ENCODE measurements at regions not wholly inside any gene's neighbourhood (a gene's known extent, or its start where the extent isn't known, plus 50 kb on each side); places are given as distances from the start of the nearest gene placed in this dataset.

GRCh38 chr6:33950891-33951889 is 147.4 kb upstream of the MLN start:
- no peak for DNase-seq (ENCODE audit: low read depth in 3 of 3, low spot score in 1 of 3)

GRCh38 chr6:33950472-33950881 is 146.7 kb upstream of the MLN start:
- no peak for DNase-seq (ENCODE audit: low read depth in 3 of 3, low spot score in 1 of 3)

DNA sequence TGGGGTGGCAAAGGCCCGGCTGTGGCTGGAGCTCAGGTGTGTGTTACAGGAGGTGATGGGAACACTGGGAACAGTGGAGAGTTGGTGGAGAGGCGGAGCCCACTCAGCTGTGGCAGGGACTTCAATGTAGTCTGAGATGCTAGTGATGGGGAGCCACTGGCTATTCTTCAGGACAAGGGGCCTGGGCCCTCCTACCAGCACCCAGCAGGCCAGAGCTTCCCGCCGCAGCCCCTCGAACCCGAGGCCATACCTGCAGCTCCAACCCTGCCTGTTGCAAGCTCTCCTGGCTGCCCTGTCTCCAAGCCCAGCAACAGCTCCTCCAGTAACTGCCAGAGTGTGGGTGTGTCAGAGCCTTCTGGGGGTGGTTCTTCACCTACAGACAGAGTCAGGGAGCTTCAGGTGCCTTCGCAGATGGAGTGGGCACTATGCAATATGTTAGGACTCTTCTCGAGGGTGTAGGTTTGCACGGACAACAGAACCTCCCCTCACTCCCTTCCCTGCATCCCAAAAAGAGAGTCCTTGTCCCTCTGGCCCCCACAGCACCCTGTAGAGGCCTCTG is 146.2 kb upstream of the MLN start:
- no peak for DNase-seq (ENCODE audit: low read depth in 3 of 3, low spot score in 1 of 3)

DNA sequence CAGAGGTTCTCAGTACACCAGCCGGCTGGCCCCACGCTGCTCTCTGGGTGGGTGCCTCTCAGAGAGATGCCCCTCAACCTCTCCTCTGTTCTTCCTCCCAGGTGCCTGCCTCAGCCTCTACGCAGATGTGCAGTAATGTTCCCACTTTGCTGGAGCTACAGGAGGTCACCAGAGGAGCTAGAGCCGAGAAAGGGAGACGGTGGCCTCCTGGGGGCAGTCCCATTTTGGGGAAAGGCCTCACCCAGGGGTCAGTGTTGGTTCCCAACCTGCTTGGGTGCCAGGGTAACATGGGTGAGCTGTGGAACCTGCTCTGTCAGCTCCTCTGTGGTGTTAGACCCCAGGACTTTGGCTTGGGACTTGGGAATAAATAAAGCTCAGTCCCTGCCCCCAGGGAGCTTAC is 145.3 kb upstream of the MLN start:
- DNase-seq (ENCODE audit: low read depth in 3 of 3, low spot score in 1 of 3) = no peak

- DNase-seq (ENCODE audit: low read depth in 3 of 3, low spot score in 1 of 3) = no peak
These were observed 144.3 kb upstream of the MLN start for GRCh38 chr6:33947916-33948594.

DNA sequence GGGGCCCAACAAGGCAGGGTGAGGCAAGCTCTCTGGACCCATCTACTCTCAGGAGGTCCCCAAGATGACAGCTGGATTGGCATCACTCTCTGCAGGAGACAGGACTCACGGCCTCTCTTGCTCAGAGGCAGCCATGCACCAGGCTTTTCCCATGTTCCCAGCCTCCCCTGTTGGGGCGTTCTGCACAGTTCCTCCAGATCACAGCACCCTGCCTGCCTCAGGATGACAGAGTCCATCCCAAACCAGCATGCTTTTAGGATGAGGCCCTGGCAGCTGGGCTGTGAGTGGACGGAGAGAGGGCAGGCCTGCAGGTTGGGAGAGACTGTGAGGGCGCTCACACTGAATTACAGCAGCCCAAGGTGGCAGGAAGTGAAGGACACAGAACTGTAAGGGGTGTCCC is 143.2 kb upstream of the MLN start:
- no peak for DNase-seq (ENCODE audit: low read depth in 3 of 3, low spot score in 1 of 3)

GRCh38 chr6:33945931-33946330 is 142.1 kb upstream of the MLN start:
- DNase-seq (ENCODE audit: low read depth in 3 of 3, low spot score in 1 of 3) = no peak

DNA sequence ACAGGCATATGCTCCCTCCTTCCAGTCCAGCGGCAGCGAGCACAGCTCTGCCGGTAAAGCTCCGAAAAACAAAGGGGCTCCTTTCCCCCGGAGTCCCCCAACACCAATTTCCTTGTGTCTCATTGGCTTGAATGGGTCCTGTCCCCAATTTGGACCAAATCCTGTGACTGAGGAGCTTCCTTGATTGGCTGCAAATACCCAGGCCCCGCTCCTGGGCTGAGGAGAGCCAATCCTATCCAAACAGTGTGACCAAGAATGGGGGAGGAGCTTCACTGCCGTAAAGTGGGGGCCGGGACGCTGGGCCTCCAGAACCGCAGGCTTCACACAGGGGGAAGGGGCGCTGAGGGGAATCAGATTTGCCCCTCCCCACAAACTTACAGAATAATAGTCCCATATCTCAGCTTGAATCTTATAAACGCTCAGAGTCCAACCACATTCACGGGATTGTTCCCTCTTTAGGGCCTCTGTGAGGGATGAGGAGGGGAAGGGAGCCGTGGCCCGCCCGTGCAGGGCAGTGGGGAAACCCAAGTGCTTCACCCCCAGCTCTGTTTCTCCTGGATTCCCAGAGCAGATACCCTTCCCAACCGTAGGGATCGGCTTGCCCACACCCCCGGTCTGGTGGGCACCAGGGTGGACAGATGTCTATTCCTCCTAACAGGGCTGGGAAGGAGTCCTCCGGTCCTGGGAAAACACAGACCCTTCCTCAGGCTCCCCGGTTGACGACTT is 141.0 kb upstream of the MLN start:
- no peak for DNase-seq (ENCODE audit: low read depth in 3 of 3, low spot score in 1 of 3)

GRCh38 chr6:33936886-33937285 is 133.1 kb upstream of the MLN start:
- no peak for DNase-seq (ENCODE audit: low read depth in 3 of 3, low spot score in 1 of 3)

GRCh38 chr6:33935439-33936080 is 131.8 kb upstream of the MLN start:
- no peak for DNase-seq (ENCODE audit: low read depth in 3 of 3, low spot score in 1 of 3)

- no peak for DNase-seq (ENCODE audit: low read depth in 3 of 3, low spot score in 1 of 3)
These were observed 131.0 kb upstream of the MLN start for GRCh38 chr6:33934731-33935270.

GRCh38 chr6:33933101-33933500 is 129.3 kb upstream of the MLN start:
- no peak for DNase-seq (ENCODE audit: low read depth in 3 of 3, low spot score in 1 of 3)

- no peak for DNase-seq (ENCODE audit: low read depth in 3 of 3, low spot score in 1 of 3)
These were observed 128.0 kb upstream of the MLN start for GRCh38 chr6:33931799-33932198.

DNA sequence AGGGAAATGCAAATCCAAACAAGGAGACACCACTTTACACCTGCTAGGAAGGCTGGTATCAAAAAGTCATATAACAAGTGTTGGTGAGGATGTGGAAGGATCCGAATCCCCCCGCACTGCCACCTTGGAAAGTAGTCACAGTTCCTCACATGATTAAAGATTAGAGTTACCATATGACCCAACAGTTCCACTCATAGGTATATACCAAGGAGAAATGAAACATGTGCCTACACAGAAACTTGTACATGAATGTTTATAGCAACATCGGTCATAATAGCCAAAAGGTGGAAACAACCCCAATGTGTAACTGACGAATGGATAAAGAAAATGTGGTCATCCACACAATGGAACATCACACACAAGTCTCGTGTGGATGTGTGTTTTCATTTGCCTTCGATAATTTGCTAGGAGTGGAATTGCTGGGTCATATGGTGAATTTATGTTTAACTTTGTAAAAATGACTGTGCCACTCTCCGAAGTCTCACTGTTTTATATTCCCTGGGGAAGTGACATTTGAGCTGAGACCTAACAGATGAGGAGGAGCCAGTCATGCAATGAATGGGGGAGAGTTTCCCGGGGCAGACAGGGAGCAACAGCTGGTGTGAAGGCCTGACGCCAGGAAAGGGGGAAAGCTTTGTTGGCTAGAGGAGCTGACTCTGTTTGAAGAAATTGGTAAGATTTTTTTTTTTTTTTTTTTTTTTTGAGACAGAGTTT is 125.9 kb upstream of the MLN start:
- DNase-seq (ENCODE audit: low read depth in 3 of 3, low spot score in 1 of 3) = no peak

DNA sequence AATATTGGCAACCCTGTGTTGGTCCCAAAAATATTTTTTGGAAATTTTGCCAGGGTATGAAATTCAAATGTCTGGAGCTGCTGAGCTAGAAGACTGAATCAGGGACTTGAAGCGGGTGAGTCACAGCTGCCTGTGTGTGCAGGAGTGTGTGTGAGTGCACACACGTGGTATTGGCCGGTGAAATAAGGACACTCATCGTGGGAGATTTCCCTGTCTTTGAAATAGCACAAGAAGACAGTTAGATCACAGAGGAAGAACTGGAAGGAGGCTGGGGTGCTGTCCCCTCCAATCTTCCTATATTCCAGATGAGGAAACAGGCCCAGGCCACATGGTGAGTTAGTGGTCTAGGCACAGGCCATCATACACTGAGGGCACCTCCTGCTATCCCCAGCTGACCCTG is 123.8 kb upstream of the MLN start:
- DNase-seq (ENCODE audit: low read depth in 3 of 3, low spot score in 1 of 3) = no peak

DNA sequence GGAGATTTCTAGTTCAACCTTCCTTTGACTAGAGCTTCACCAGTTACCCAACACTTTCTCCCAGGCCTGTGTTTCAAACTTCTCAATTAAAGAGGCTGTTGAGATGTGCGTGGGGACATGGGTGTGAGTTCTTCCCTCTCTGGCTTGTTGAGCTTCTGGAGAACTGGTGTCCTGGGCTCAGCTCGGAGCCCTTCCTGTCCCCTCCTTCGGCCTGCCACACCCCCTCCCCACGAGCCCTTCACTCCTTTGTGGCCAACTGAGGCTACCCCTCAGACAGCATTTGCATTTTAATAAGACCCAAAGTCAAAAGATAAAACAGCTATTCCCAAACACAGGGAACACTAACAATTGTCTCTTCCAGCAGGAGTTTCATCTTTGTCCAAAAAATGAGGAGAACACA is 123.3 kb upstream of the MLN start:
- DNase-seq (ENCODE audit: low read depth in 3 of 3, low spot score in 1 of 3) = no peak

- DNase-seq (ENCODE audit: low read depth in 3 of 3, low spot score in 1 of 3) = no peak
These were observed 122.6 kb upstream of the MLN start for GRCh38 chr6:33926451-33926850.

DNA sequence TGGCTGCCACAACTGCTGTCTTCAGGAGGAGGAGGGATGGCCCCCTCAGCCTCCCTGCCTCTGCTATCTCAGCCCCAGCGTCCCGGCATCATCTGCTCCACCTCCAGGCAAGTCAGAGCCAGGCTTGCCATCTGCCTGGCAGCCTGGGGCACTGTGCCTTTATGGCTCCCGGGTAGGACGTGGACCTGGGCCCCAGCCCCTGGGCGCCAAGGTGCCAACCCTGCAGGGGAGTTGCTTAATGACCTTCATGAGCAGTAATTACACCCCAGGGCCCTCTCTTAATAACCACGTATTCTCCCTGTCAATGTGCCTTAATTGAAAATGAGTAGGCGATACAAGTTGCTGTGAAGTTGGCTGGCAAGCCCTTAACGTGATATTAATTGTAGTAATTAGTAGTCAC is 122.1 kb upstream of the MLN start:
- DNase-seq (ENCODE audit: low read depth in 3 of 3, low spot score in 1 of 3) = no peak

DNA sequence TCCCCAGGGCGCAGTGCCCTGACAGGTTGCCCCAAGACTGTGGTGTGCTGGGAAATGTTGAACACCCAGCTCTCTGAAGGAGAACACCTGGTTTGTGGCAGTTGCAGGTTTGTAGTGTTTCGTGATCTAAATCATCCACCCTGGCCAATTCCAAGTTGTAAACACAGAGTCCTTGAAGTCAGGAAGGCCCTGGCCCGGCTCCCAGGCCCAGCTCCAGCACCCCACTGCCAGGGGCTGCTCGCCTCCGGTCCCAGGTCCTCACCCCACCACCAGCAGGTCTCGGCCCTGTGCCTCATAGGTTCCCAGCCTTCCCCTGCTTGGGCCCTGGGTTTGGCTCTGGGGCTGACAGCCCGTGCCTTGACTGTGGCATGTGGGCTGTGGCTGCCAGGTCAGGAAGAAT is 121.4 kb upstream of the MLN start:
- DNase-seq (ENCODE audit: low read depth in 3 of 3, low spot score in 1 of 3) = no peak

DNA sequence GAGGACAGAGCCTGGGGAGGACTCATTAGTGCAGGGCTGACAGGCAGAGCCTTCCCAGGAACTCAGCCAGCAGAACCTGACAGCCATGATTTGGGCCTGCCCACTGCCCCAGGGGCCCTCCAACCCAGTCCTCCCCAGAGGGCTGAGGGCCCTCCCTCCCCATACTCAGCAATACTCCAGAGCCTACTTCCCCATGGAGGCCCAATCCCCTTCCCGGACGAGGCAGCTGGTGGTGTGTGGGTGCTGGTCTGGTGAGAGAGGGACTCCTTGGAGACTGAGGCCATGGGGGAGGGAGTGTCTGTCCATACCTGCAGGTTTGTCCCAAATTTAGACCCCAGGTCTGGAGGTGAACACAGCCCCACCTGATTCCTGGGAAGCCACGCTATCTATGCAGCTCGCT is 120.9 kb upstream of the MLN start:
- DNase-seq (ENCODE audit: low read depth in 3 of 3, low spot score in 1 of 3) = no peak

Data from stimulated activated CD4-positive, alpha-beta T cell treated with anti-CD3 and anti-CD28 coated beads, TNF-alpha, amount 100 ng/mL, for 1 hour (primary cell).